ENCODE measurements at regions not wholly inside any gene's neighbourhood (a gene's known extent, or its start where the extent isn't known, plus 50 kb on each side); places are given as distances from the start of the nearest gene placed in this dataset.
"Not testable (repeated sequence)": the region's sequence is repeated elsewhere in the genome, so short reads cannot be mapped to it uniquely, and the experiment has no call there.

GRCh38 chr7:15809936-15810335 is 123.5 kb upstream of the MEOX2 start:
- not testable (repeated sequence) for TF ChIP-seq CTCF, POLR2A (IDR thresholded peaks at IDR 0.05)

Data from vagina (tissue), 2 donors.